T-helper 1 cell (primary cell): ENCODE measurements at regions not wholly inside any gene's neighbourhood (a gene's known extent, or its start where the extent isn't known, plus 50 kb on each side); places are given as distances from the start of the nearest gene placed in this dataset.

Source experiments
- DNase-seq, 5 donors: peaks; one replicate each; pipeline ENCODE4 v3.0.0-alpha.2; 2012 to 2020

DNA sequence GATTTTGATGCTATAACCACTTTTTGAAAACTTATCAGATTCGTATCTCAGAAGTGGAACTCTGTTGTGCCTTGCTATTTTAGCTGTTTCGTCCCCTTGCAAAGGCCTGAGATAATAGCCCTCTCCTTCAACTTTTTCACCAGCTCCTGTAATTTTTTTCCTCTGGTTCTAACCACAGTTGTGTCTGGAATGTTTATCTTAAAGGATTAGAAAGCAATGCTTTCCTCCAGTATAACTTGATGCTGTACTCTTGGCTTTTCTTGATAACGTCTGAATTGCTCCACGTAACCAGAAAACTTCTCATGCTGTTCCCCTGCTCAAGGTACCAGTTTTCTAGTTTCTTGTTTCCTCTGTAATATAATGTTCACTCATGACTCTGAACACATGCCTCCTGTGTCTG is 209.4 kb downstream of the DTWD2 start:
- DNase-seq, result no peak

DNA sequence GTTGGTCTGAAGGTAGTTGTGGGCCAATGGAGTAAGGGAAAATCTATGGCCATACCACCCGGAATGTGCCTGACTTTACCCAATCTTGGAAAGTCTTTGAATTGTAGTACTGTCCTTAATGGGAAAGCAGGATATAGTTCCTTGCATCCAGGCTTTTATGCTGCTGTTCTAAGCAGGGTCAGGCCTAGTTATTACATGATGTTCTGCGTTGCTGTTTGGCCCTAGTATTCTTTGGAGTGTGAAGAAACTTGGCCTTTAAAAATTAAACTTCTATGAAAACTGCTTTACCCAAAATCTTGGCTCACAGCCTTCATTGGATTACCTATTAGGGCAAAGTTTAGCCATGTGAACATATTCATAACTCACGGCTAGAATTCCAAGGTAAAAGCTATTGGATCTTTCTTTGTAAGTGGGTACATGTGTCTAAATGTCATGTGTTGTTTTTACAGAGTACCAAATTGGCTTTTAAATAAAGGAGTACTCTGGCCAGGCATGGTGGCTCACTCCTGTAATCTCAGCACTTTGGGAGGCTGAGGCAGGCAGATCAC is 211.1 kb downstream of the DTWD2 start:
- DNase-seq, result no peak

DNA sequence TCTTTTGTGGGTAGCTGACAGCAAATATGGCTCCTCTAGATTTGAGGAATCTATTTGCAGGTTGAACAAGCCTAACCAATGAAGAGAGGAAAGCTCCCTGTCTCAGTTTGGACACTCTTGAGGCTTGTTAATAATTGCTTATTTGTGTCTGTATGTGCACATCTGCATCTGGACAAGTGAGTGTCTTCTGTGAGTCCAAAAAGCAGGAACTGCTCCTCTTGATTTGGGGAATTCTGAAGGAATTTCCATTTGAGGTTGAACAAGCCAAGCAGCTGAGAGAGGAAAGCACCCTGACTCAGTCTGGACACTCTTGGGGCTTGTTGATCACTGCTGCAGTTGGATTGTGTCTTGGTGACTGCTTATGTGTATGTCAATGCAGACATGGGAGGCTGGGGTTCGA is 211.6 kb downstream of the DTWD2 start:
- no peak for DNase-seq

DNA sequence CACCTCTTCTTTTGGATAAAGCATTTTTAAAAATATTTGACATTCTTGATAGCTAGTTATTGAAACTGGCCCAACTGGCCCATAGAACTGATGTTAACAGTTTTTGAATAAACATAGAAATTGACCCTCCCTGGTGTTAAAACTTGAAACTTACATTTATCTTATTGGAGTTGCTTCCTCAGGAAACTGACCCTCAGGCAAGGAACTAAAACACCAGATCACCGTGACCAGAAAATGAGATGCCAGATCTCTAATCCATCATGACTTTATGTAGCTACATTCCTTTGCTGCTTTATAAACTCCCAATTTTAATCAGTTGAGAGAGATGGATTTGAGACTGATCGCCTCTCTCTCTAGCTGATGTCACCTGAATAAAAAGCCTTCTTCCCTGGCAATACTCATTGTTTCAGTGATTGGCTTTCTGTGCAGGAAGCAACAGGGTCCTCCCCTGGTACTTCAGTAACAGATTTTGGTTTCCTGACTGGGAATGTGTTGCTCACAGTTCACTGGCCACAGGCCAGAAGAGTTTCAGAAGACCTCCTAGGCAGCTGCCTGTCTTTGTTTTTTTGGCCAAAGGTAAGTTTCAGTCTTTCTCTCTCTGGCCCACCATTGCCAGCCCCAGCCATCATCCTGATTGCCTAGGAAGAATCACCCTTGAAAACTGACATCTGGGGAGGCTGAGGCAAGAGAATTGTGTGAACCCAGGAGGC is 212.4 kb downstream of the DTWD2 start:
- DNase-seq, result no peak

DNA sequence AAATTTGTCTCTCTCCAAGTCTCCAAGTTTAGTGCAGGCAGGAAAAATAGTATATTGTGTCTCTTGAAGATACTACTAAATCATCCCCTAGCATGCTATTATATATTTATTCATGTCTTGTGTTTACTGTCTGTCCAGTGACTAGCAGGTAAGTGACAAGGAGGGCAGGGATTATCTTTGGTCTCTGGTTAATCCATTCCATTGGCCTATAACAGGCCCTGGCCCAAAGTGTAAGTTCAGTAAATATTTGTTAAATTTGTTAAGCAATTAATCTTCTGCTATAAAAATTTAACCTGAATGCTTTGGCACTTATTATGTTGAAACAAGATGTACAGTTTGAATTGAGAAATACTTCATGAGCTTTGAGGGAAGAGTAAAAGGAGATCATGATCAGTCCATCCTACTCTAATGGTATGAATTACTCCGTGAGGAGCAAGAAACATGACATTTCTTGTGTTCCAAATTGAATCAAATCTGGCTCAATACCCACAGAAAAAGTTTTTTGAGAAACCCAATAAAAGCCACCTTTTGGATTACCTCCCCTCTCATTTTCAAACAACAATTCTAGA is 219.7 kb downstream of the DTWD2 start:
- DNase-seq, result no peak

DNA sequence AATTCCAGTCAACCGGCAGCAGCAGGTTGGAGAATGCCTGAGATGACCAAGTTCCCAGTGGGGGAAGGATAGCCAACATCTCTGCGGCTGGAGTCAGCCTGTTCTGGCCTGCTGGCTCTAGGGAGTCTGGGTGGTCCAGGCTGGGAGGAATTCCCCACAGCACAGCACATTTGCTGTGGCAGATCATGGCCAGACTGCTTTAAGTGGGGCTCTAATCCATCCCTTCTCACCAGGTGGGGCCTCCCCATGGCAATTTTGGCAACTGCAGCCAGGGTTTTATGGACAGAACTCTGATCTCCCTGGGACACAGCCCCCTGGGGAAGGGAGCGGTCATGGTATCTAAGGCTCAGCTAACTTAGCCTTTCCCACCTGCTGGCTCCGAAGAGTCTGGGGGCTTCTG is 226.1 kb downstream of the DTWD2 start:
- no peak for DNase-seq

DNA sequence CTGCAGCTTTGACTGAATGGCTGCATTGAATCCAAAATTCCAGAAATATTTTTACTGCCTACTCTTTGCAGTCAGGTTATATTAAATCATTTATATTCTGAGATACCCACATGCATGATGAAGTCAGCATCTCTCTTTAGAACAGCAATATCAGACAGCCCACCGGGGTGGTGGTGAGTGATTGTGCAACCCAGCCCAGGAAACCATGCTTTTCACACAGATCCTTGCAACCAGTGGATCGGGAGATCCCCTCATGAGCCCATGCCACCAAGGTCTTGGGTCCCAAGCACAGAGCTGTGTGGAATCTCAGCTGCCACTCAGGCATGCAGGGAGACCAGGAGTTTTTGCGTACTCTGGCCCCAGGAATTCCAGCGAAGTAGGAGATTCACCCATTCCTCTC is 226.5 kb downstream of the DTWD2 start:
- DNase-seq, result no peak

DNA sequence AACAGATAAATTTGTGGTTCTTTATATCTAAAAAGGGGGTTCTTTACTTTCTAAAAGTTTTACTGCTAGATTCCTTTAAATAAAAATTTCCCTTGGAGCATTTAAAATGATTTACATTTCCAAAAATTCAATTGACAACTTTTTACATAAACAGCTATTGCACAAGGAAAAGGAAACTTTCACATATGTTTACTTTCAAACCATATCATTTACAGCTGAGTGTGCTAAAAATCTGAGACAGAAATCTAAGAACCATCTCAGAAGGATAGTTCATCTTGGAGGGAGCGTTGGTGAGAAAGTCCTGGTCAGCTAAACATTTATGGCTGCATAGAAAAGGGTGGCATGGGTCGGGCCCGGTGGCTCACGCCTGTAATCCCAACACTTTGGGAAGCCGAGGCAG is 235.4 kb downstream of the DTWD2 start:
- DNase-seq, result no peak

DNA sequence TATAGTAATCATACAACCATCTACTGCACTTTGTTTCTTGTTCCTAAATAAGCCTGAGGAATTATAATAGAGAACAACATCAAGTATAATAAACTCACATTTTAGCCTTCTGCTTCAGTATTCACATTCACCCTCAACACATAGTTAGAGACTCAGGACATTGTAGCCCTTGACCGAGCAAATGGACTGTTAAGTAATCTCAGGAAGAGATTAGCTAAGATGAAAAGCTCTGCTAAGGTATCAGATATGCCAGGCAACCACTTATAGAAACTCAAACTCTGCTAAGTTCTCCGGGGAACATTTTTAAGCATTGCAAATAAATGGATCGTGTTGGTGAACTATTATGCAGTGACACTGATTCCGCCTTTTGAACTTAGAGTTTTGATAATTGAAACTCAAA is 252.0 kb downstream of the DTWD2 start:
- no peak for DNase-seq

DNA sequence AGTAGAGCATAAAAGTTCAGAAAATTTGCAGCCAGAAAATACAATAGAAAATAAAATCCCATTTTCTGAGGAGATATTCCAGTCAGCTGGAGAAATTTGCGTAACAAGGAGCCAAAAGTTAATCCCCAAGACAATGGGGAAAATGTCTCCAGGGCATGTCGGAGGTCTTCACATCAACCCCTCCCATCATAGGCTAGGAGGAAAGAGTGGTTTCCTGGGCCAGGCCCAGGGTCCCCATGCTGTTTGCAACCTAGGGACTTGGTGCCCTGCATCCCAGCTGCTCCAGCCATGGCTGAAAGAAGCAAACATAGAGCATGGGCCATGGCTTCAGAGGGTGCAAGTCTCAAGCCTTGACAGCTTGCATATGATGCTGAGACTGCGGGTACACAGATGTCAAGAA is 255.0 kb downstream of the DTWD2 start:
- no peak for DNase-seq

DNA sequence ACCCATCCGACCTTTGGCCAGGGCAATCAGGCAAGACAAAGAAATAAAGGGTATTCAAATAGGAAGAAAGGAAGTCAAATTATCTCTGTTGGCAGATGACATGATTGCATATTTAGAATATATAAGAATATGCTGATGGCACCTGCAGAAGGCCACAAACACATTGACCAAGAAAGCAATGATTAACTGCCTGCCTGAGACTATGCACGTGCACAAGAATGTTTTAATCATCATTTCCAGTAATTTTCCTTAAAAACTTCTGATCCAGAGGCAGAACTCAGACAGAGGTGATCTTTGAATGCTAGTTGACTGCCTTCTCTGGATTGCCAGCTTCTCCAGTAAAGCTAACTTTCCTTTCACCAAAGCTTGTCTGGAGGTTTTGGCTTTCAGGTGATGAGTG is 260.2 kb downstream of the DTWD2 start:
- DNase-seq, result no peak

DNA sequence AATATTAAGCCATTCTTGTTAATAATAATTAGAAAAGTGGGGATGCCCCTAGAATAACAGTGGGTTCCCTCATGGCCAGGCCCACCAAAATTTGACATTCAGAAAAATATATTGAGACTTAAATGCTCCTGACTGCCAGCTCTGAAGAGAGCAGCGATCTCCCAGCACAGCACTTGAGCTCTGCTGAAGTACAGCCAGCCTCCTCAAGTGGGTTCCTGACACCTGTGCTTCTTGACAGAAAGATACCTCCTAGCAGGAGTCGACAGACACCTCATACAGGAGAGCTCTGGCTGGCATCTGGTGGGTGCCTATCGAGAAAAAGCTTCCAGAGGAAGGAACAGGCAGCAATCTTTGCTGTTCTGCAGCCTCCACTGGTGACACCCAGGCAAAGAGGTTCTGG is 261.5 kb downstream of the DTWD2 start:
- DNase-seq, result no peak

DNA sequence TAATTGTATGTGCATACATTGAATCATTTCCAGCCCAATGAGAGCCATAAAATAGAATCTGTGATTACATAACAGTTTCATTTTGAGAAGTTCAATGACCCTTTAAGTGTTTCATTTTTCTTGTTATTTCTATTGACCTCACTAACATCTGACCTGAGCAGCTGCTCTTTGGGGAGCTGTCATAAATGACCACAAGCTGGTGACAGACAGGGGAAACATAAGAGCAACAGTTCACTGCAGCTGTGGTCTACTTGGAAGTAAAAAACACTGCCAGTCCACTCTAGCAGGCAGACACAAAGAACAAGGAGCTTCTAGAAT is 265.4 kb downstream of the DTWD2 start:
- DNase-seq, result no peak

DNA sequence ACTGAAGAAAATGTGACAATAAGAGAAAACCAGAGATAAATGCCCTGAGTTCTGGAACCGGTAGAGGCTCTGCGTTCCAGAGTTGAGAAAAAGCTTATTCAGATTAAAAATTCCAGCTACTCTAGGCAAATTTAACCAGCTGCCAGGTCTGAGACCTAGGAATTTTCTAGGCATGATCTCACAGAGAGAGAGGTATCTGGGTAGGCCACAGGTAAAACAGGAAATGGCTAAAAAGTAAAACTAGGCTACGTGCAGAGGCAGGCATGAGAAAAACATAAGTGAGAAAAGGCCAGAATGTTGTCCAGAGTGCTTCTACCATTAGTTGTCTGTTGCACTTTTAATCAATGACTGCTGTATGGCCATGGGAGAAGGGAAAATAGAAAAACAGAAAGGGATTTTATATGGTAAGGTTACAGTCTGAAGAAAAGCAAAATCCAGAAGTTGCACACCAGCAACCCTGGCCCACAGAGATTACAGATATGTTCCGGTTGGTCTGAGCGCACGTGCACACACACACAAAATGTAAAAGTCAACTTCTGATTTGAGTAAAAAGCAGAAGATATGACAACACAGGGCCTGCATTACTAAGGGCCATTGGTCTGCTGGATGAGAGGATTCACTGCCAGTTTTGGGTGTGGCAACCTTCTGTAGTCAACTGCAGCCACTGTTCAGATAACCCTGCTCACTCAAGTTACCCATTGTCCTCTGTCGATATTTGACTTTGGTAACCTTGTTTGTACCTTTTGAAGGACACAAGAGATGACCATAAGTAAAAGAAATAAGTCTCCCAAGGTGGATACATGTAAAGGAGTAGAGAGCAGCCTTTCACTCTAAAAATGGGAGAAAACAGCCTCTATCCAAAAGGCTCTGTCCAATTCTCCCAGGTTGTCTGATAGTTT is 266.0 kb downstream of the DTWD2 start:
- DNase-seq, result no peak

DNA sequence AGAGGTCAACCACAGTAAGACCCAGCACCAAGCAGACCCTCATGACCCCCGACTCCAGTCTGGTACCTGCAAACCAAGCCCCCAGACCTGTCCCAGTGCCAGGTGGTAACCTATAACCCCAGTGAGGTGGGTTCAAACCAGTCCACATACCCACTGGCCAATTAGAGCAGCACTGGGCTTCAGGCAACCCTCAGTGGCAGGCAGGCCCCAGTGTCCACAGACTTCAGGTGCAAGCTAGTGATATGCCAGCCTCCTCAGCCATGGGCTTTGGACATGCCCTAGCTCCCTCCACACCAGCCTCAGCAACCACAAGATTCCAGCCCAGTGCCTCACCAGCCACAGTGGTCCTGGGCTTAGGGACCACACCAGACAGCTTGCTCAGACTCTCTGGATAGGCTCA is 276.6 kb downstream of the DTWD2 start:
- no peak for DNase-seq

DNA sequence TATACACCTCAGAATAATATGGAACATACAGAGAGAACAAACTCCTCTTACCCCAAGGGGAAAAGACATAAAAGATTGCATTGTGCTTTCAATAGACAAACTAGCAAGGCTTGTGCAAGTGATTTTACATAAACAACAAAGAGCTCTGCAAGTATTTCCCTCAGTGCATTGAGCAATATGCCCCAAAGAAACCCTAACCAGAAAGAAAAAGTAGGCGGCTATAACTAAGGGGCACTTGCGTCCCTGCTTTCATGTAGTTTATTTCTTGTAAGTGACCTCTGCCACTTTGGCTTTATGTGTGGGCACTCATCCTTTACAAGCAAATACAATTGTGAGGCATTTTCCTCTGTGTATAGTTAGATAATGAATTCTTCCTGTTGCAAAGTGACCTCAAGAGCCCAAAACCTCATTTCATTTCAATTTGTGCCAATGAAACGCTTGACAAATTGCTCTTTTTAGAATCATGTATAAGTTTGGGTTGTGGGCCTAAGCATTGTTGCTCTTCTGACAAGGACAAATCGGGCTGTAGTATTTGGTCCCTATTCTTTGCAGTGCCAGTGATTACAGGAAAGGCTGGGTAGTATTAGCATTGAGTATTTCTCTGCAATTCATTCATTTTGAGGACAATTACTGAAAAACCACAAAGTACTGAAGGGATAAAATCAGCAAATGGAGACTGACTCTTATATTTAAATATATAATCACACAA is 282.2 kb downstream of the DTWD2 start:
- no peak for DNase-seq

DNA sequence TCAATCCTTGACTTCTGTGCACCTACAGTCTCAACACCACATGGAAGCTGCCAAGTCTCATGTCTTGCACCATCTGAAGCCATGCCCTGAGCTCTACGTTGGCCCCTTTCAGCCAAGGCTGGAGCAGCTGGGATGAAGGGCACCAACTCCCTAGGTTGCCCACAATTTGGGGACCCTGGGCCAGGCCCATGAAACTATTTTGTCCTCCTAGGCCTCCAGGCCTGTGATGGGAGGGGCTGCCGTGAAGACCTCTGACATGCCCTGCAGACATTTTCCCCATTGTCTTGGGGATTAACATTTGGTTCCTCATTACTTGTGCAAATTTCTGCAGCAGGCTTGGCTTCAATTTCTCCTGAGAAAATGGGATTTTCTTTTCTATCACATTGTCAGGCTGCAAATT is 285.1 kb downstream of the DTWD2 start:
- DNase-seq, result no peak

DNA sequence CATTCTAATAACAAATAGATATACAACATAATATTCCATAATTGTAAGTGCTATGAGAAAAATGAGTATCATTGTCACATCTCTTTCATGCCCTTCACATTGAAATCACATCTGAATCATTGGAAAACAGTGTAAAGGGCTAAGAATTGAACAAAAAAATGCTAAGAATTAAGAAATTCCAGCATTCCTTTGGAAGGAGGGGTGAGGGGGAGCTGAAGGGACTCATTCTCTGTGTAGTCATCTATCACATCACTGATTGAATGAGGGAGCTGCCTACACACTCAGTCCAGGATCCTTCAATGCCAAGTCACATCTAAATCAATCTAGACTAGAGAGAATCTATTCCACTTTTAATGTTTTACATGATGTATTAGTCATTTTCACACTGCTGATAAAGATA is 286.6 kb downstream of the DTWD2 start:
- no peak for DNase-seq

DNA sequence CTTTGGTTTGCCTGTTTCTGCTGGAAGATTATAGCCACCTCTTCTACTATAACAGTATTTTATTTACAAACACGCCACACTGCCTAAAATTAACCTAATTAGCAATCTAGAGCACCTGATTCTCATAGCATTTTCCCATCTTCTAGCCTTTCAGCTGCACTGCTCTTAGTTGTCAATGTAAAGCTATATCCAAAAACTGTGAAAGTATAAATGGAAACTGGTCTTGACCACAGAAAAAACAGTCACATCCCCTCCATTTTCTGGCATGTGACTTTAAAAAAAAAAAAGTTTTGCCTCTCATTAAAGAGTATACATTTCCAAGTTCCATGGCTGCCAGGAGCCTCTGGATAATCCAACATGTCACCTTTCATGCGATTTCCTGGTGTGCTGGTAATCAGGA is 287.8 kb downstream of the DTWD2 start:
- no peak for DNase-seq

DNA sequence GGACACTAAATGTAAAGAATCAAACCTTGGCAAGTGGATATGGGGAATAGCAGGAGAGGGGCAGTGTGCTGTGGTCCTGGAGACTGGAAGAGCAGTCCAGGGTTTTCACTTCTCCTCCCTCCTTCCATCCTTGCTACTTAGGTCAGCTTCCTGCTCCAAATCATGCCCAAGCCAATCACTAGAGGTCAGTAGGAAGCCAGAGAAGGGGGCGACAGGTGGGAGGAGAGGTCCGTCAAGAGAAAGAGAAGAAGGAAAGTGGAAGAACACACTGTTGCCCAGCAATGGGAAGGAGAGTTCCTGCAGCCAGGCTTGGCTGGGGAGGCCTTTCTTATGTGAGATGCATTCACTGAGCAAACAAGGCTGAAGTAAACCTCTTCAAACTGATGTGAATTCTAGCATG is 289.6 kb downstream of the DTWD2 start:
- DNase-seq, result no peak

DNA sequence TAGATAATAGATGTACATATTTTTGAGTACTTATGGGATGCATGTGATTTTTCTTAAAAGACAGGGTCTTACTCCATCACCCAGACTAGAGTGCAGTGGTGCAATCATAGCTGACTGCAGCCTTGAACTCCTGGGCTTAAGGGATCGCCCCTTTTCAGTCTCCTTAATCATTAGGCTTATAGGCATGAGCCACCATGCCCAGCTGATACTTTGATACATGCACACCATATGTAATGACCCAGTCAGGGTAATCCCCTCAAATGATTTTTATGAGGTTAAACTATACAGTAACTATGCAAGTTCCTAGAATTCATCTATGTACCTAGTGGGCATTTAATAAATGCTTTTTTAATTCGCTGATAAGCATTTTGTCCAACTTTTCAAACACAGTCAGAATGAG is 292.3 kb downstream of the DTWD2 start:
- no peak for DNase-seq

DNA sequence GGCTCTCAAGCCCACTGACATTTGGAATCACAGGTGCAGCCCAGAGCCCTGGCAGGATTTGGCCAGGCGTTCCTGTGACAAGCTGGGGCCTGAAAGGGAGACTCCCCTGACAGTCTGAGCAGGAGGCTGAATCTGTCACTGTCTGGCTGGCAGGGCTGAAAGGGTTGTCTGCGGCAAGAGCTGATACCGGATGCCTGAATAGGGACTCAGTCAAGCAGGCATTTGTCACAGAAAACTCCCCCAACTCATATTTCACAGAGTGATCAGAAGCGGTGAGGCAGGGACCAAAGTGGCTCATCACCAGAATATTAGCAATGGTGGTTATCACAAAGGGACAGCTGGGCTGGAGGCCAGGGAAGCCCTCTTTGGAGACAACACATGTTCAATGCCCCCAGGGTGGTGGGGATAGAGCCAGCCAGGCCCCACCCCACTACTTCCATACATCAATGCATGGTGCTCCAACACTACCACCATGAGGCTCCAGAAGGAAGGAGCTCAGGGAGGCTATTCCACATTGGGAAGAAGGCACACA is 295.5 kb downstream of the DTWD2 start:
- DNase-seq, result no peak
